HEK293 (cell line): ENCODE measurements at regions not wholly inside any gene's neighbourhood (a gene's known extent, or its start where the extent isn't known, plus 50 kb on each side); places are given as distances from the start of the nearest gene placed in this dataset.

Source experiments
- CTCF ChIP-seq: fragments of 450-650 bp; formaldehyde crosslinking; IDR thresholded peaks from 2 replicates; pipeline ENCODE4 v1.5.1; 2016; ENCODE audit warnings: missing biosample characterization, missing genetic modification characterization
- KLF10 ChIP-seq: fragments of 450-650 bp; IDR thresholded peaks from 2 replicates; pipeline ENCODE4 v1.5.1; 2018; ENCODE audit warnings: missing biosample characterization, mild to moderate bottlenecking, missing genetic modification characterization
- RBAK ChIP-seq: fragments of 450-650 bp; formaldehyde crosslinking; IDR thresholded peaks from 2 replicates; pipeline ENCODE4 v1.5.1; 2016; ENCODE audit warnings: missing biosample characterization, missing genetic modification characterization
- ZBTB20 ChIP-seq: fragments of 450-650 bp; formaldehyde crosslinking; IDR thresholded peaks from 2 replicates; pipeline ENCODE4 v1.5.1; 2016; ENCODE audit warnings: missing biosample characterization, missing genetic modification characterization
- ZNF174 ChIP-seq: fragments of 450-650 bp; formaldehyde crosslinking; IDR thresholded peaks from 2 replicates; pipeline ENCODE4 v1.5.0; 2017; ENCODE audit warnings: missing biosample characterization, mild to moderate bottlenecking, missing genetic modification characterization
- ZNF341 ChIP-seq: fragments of 450-650 bp; formaldehyde crosslinking; IDR thresholded peaks from 2 replicates; pipeline ENCODE4; 2016; ENCODE audit warnings: low read depth, missing biosample characterization, missing genetic modification characterization
- ZNF555 ChIP-seq: fragments of 450-650 bp; formaldehyde crosslinking; conservative IDR thresholded peaks from 2 replicates; pipeline ENCODE4 v1.5.1; 2017; ENCODE audit warnings: missing biosample characterization, mild to moderate bottlenecking, missing genetic modification characterization, inconsistent platforms
- ZNF624 ChIP-seq: fragments of 450-650 bp; formaldehyde crosslinking; IDR thresholded peaks from 2 replicates; pipeline ENCODE4 v1.5.1; 2017; ENCODE audit warnings: missing biosample characterization, missing genetic modification characterization
- ZNF660 ChIP-seq: fragments of 450-650 bp; IDR thresholded peaks from 2 replicates; pipeline ENCODE4 v1.5.1; 2018; ENCODE audit warnings: missing biosample characterization, mild to moderate bottlenecking, missing genetic modification characterization

- TF ChIP-seq ZNF624 (tag by site-specific recombination) (no peak), CTCF (tag by site-specific recombination) (no peak), KLF10 (tag by site-specific recombination) (no peak), RBAK (tag by site-specific recombination) (no peak), ZNF341 (tag by site-specific recombination) (no peak), ZNF174 (tag by site-specific recombination) (no peak), ZNF660 (tag by site-specific recombination) (no peak), ZNF555 (tag by site-specific recombination) (no peak), ZBTB20 (tag by site-specific recombination) (no peak)
Observed at GRCh38 chr5:161084115-161084514, 232.1 kb upstream of the ATP10B start.
